ENCODE measurements at regions not wholly inside any gene's neighbourhood (a gene's known extent, or its start where the extent isn't known, plus 50 kb on each side); places are given as distances from the start of the nearest gene placed in this dataset.

DNA sequence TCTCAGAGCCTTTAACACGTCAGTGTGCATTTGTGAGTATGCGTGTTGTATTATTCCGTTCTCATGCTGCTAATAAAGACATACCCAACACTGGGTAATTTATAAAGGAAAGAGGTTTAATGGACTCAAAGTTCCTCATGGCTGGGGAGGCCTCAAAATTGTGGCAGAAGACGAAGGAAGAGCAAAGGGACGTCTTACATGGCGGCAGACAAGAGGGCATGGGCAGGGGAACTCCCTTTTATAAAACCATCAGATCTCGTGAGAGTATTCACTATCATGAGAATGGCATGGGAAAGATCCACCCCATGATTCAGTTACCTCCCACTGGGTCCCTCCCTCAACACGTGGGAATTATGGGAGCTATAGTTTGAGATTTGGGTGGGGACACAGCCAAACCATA lies 285.0 kb downstream of the PBX3 start (continued):
- TF ChIP-seq, protein P1, sequence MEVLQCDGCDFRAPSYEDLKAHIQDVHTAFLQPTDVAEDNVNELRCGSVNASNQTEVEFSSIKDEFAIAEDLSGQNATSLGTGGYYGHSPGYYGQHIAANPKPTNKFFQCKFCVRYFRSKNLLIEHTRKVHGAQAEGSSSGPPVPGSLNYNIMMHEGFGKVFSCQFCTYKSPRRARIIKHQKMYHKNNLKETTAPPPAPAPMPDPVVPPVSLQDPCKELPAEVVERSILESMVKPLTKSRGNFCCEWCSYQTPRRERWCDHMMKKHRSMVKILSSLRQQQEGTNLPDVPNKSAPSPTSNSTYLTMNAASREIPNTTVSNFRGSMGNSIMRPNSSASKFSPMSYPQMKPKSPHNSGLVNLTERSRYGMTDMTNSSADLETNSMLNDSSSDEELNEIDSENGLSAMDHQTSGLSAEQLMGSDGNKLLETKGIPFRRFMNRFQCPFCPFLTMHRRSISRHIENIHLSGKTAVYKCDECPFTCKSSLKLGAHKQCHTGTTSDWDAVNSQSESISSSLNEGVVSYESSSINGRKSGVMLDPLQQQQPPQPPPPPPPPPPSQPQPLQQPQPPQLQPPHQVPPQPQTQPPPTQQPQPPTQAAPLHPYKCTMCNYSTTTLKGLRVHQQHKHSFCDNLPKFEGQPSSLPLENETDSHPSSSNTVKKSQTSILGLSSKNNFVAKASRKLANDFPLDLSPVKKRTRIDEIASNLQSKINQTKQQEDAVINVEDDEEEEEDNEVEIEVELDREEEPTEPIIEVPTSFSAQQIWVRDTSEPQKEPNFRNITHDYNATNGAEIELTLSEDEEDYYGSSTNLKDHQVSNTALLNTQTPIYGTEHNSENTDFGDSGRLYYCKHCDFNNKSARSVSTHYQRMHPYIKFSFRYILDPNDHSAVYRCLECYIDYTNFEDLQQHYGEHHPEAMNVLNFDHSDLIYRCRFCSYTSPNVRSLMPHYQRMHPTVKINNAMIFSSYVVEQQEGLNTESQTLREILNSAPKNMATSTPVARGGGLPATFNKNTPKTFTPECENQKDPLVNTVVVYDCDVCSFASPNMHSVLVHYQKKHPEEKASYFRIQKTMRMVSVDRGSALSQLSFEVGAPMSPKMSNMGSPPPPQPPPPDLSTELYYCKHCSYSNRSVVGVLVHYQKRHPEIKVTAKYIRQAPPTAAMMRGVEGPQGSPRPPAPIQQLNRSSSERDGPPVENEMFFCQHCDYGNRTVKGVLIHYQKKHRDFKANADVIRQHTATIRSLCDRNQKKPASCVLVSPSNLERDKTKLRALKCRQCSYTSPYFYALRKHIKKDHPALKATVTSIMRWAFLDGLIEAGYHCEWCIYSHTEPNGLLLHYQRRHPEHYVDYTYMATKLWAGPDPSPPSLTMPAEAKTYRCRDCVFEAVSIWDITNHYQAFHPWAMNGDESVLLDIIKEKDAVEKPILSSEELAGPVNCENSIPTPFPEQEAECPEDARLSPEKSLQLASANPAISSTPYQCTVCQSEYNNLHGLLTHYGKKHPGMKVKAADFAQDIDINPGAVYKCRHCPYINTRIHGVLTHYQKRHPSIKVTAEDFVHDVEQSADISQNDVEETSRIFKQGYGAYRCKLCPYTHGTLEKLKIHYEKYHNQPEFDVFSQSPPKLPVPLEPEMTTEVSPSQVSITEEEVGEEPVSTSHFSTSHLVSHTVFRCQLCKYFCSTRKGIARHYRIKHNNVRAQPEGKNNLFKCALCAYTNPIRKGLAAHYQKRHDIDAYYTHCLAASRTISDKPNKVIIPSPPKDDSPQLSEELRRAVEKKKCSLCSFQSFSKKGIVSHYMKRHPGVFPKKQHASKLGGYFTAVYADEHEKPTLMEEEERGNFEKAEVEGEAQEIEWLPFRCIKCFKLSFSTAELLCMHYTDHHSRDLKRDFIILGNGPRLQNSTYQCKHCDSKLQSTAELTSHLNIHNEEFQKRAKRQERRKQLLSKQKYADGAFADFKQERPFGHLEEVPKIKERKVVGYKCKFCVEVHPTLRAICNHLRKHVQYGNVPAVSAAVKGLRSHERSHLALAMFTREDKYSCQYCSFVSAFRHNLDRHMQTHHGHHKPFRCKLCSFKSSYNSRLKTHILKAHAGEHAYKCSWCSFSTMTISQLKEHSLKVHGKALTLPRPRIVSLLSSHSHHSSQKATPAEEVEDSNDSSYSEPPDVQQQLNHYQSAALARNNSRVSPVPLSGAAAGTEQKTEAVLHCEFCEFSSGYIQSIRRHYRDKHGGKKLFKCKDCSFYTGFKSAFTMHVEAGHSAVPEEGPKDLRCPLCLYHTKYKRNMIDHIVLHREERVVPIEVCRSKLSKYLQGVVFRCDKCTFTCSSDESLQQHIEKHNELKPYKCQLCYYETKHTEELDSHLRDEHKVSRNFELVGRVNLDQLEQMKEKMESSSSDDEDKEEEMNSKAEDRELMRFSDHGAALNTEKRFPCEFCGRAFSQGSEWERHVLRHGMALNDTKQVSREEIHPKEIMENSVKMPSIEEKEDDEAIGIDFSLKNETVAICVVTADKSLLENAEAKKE (CRISPR knock-in tag; IDR thresholded peaks at IDR 0.05) = no peak
- no peak for TF ChIP-seq NANOG (IDR thresholded peaks at IDR 0.05; ENCODE audit: borderline replicate concordance)

DNA sequence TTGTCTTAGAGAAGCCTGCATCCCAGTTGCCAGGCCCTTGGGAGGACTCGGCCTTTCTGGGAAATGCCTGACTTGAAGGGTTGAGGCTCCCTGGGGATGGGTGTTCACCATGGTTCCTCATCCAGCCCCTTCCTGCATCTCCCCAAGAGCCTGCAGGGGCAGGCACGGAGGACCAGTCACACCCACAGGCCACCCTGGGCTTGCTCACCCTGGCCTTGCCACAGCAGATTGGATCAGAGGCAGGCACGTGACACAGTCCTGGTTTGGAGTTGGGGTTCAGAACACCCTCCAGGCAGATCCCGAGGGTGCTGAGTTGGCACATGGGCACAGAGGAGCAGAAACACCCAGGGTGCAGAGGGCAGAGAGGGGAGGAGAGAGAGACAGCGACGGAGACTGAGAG lies 286.1 kb downstream of the PBX3 start:
- Histone ChIP-seq H3K36me3 (ENCODE audit: insufficient read depth) (no peaks in the 10 kb centered on the region), H3K27ac (ENCODE audit: low read depth) (no peak overlapping the region), H3K9me2 (ENCODE audit: insufficient read depth) (no peaks in the 10 kb centered on the region), H2AFZ (no peak overlapping the region), H3F3A (replicated peaks; ENCODE audit: low read depth) (no peaks in the 10 kb centered on the region), H3K4me2 (no peak overlapping the region), H3K27me3 (ENCODE audit: insufficient read depth) (no peaks in the 10 kb centered on the region), H4K20me1 (replicated peaks; ENCODE audit: insufficient read depth) (no peaks in the 10 kb centered on the region), H3K4me3 (no peak overlapping the region), H3K4me1 (ENCODE audit: insufficient read depth) (no peaks in the 10 kb centered on the region), H3K79me2 (replicated peaks; ENCODE audit: insufficient read depth) (no peaks in the 10 kb centered on the region)
- no peaks in the 10 kb centered on the region for H3K36me3 Mint-ChIP-seq (ENCODE audit: low read depth)
- TF ChIP-seq, protein P1 (CRISPR knock-in tag; IDR thresholded peaks at IDR 0.05) = no peak
- TF ChIP-seq JUNB (IDR thresholded peaks at IDR 0.05; ENCODE audit: unreplicated experiment) (no peak), ZNF331 (CRISPR knock-in tag; IDR thresholded peaks at IDR 0.05; ENCODE audit: low read depth) (no peak)
- DNase-seq (ENCODE audit: low spot score) (no peak), ATAC-seq (no peak)
- H3K27me3 Mint-ChIP-seq (ENCODE audit: insufficient read depth, low read depth, poor library complexity) = peaks cover 8% of the 10 kb centered on the region
- no peak overlapping the region for H3K27ac Mint-ChIP-seq
- H3K4me3 Mint-ChIP-seq = no peak overlapping the region
- H3K9me3 Mint-ChIP-seq = no peaks in the 10 kb centered on the region
- H3K4me1 Mint-ChIP-seq = no peaks in the 10 kb centered on the region

Data from GM23338 (cell line).